ENCODE measurements at regions not wholly inside any gene's neighbourhood (a gene's known extent, or its start where the extent isn't known, plus 50 kb on each side); places are given as distances from the start of the nearest gene placed in this dataset.
"Not testable (repeated sequence)": the region's sequence is repeated elsewhere in the genome, so short reads cannot be mapped to it uniquely, and the experiment has no call there.

- Histone ChIP-seq H3K4me1 (replicated peaks; ENCODE audit: insufficient read depth) (peaks cover 19% of the 10 kb centered on the region), H4K20me1 (ENCODE audit: insufficient read depth) (no peaks in the 10 kb centered on the region)
- POLR2A ChIA-PET (ENCODE audit: unreplicated experiment), result no interaction called here
Measured at GRCh38 chr6:13865141-13865540, 50.8 kb upstream of the MCUR1 start.

GRCh38 chr6:13864669-13865068 lies 50.3 kb upstream of the MCUR1 start:
- Histone ChIP-seq H3F3A (ENCODE audit: insufficient read depth, low read depth) (peaks cover 16% of the 10 kb centered on the region; the same call in 1 of the 2 replicates), H3K4me1 (replicated peaks; ENCODE audit: insufficient read depth) (peaks cover 19% of the 10 kb centered on the region)
- intact Hi-C loops (cut with micrococcal nuclease; ENCODE audit: unreplicated experiment); DNase-seq; H2AFZ ChIP-seq; BruUV-seq (replicated peaks); H3K36me3 ChIP-seq (ENCODE audit: low read depth); H4K20me1 ChIP-seq (ENCODE audit: insufficient read depth); CTCF ChIA-PET; H3K4me3 ChIP-seq; POLR2A ChIA-PET (ENCODE audit: unreplicated experiment); H3K27me3 ChIP-seq (ENCODE audit: insufficient read depth, low read depth); H3K27ac ChIP-seq; H3K4me2 ChIP-seq; H3K9me3 ChIP-seq (ENCODE audit: insufficient read depth, low read depth); H3K79me2 ChIP-seq (ENCODE audit: low read depth); H3K9me2 ChIP-seq (ENCODE audit: insufficient read depth): not testable (repeated sequence)

More at GRCh38 chr6:13865141-13865540, 50.8 kb upstream of the MCUR1 start:
- no peak for DNase-seq
- CTCF ChIA-PET, result no interaction called here
- intact Hi-C loops (cut with micrococcal nuclease; ENCODE audit: unreplicated experiment), result no loop called here
- H3K27ac ChIP-seq, result no peak overlapping the region
- H3K9me2 ChIP-seq (ENCODE audit: insufficient read depth), result no peaks in the 10 kb centered on the region
- H3K27me3 ChIP-seq (ENCODE audit: insufficient read depth, low read depth), result no peaks in the 10 kb centered on the region
- H3K4me3 ChIP-seq, result no peak overlapping the region
- no peak overlapping the region for H3K4me2 ChIP-seq
- H3K9me3 ChIP-seq (ENCODE audit: insufficient read depth, low read depth), result no peaks in the 10 kb centered on the region
- peaks cover 16% of the 10 kb centered on the region; the same call in 1 of the 2 replicates for H3F3A ChIP-seq (ENCODE audit: insufficient read depth, low read depth)
- H2AFZ ChIP-seq, result no peak overlapping the region
- no TSS peak for BruUV-seq (replicated peaks)
- TF ChIP-seq CTCF (conservative IDR thresholded peaks at IDR 0.05) (no peak), EZH2 (IDR thresholded peaks at IDR 0.05; ENCODE audit: low read depth) (no peak)
- no peaks in the 10 kb centered on the region for H3K36me3 ChIP-seq (ENCODE audit: low read depth)
- no peaks in the 10 kb centered on the region for H3K79me2 ChIP-seq (ENCODE audit: low read depth)

Data from PC-9 (cell line).